IMR-90 (cell line): ENCODE measurements at regions not wholly inside any gene's neighbourhood (a gene's known extent, or its start where the extent isn't known, plus 50 kb on each side); places are given as distances from the start of the nearest gene placed in this dataset.

ENCODE experiments used
- ATAC-seq: fragments of 200-7000 bp; cut with Tn5 transposase; 2 replicates; pipeline ENCODE4 v1.9.1; 2020; ENCODE audit warnings: low read depth, mild to moderate bottlenecking, moderate library complexity
- BruUV-seq: library from RNA; stranded (reverse); fragments of 400-500 nt; replicated peaks from 2 replicates; lab custom pipeline; 2021; lab: Mats Ljungman, UMichigan
- CTCF ChIA-PET: fragments of 300-600 bp; formaldehyde crosslinking; extraction: SDS; loops from one replicate; lab custom pipeline; 2021; ENCODE audit warnings: antibody characterized with exemption; lab: Yijun Ruan, JAX
- POLR2A ChIA-PET: fragments of 300-600 bp; sonication (Branson Sonifier 250); formaldehyde crosslinking; loops from one replicate; lab custom pipeline; 2022; ENCODE audit warnings: antibody characterized with exemption; ENCODE audit not compliant: unreplicated experiment; lab: Charles Lee
- DNase-seq: peaks from one replicate; pipeline ENCODE4 v3.0.0; 2013
- H2AFZ ChIP-seq: replicated peaks from 2 replicates; pipeline ENCODE3; 2013; ENCODE audit warnings: low read length, mild to moderate bottlenecking; ENCODE audit not compliant: poor library complexity
- H2AK5ac ChIP-seq: 2 replicates; pipeline ENCODE4 v1.6.1; 2013; ENCODE audit warnings: low read depth, low read length, inconsistent platforms
- H2AK9ac ChIP-seq: replicated peaks from 2 replicates; pipeline ENCODE3; 2013; ENCODE audit warnings: mild to moderate bottlenecking, low read depth, low read length, moderate library complexity; ENCODE audit not compliant: poor library complexity
- H2BK120ac ChIP-seq: 2 replicates; pipeline ENCODE4 v1.6.1; 2013; ENCODE audit warnings: low read depth, low read length, inconsistent platforms
- H2BK15ac ChIP-seq: 3 replicates; pipeline ENCODE4 v1.6.1; 2013; ENCODE audit warnings: low read depth, low read length, inconsistent platforms
- H2BK20ac ChIP-seq: 2 replicates; pipeline ENCODE4 v1.6.1; 2013; ENCODE audit warnings: low read depth, mild to moderate bottlenecking, inconsistent platforms, low read length, moderate library complexity
- H2BK5ac ChIP-seq: 2 replicates; pipeline ENCODE4 v1.6.1; 2013; ENCODE audit warnings: mild to moderate bottlenecking, low read depth, low read length, inconsistent platforms; ENCODE audit not compliant: poor library complexity, severe bottlenecking
- H3K14ac ChIP-seq: replicated peaks from 2 replicates; pipeline ENCODE4 v1.6.1; 2013; ENCODE audit warnings: low read depth, low read length, inconsistent platforms
- H3K18ac ChIP-seq: 2 replicates; pipeline ENCODE4 v1.6.1; 2013; ENCODE audit warnings: low read depth, low read length, control low read depth
- H3K23ac ChIP-seq: 2 replicates; pipeline ENCODE4 v1.6.1; 2013; ENCODE audit warnings: low read depth, low read length, inconsistent platforms
- H3K27ac ChIP-seq: 2 replicates; pipeline ENCODE4 v1.5.1; 2013; ENCODE audit warnings: mild to moderate bottlenecking, control low read depth, low read length; ENCODE audit not compliant: insufficient read depth
- H3K27me3 ChIP-seq: 2 replicates; pipeline ENCODE4 v1.6.1; 2013; ENCODE audit warnings: low read length; ENCODE audit not compliant: control insufficient read depth, insufficient read depth
- H3K36me3 ChIP-seq: 2 replicates; pipeline ENCODE4 v1.6.1; 2013; ENCODE audit warnings: low read length, mixed read lengths; ENCODE audit not compliant: control insufficient read depth, insufficient read depth
- H3K4ac ChIP-seq: 2 replicates; pipeline ENCODE4 v1.6.1; 2013; ENCODE audit warnings: low read depth, low read length, inconsistent platforms
- H3K4me1 ChIP-seq: 2 replicates; pipeline ENCODE4 v1.6.1; 2013; ENCODE audit warnings: low read length, mixed read lengths; ENCODE audit not compliant: control insufficient read depth, insufficient read depth
- H3K4me2 ChIP-seq: 2 replicates; pipeline ENCODE4 v1.6.1; 2013; ENCODE audit warnings: low read depth, mild to moderate bottlenecking, control low read depth, low read length, moderate library complexity
- H3K4me3 ChIP-seq: 2 replicates; pipeline ENCODE4 v1.5.1; 2013; ENCODE audit warnings: low read depth, mild to moderate bottlenecking, control low read depth, low read length, moderate library complexity; ENCODE audit not compliant: insufficient read depth
- H3K56ac ChIP-seq: 2 replicates; pipeline ENCODE4 v1.6.1; 2013; ENCODE audit warnings: low read length, inconsistent platforms; ENCODE audit not compliant: insufficient read depth; ENCODE audit errors: extremely low read depth
- H3K79me1 ChIP-seq, 2 experiments: 2 replicates each; pipeline ENCODE4 v1.6.1; 2013; ENCODE audit warnings: low read length in 2 of 2, inconsistent platforms in 1 of 2, low read depth in 1 of 2
- H3K9ac ChIP-seq: 2 replicates; pipeline ENCODE4 v1.6.1; 2013; ENCODE audit warnings: low read depth, low read length, control low read depth
- H3K9me1 ChIP-seq: 2 replicates; pipeline ENCODE4 v1.6.1; 2013; ENCODE audit warnings: low read length, inconsistent platforms; ENCODE audit not compliant: insufficient read depth
- H3K9me3 ChIP-seq: 2 replicates; pipeline ENCODE4 v1.6.1; 2013; ENCODE audit warnings: low read length; ENCODE audit not compliant: control insufficient read depth, insufficient read depth
- H4K20me1 ChIP-seq: 2 replicates; pipeline ENCODE4 v1.6.1; 2013; ENCODE audit warnings: low read length, inconsistent platforms; ENCODE audit not compliant: insufficient read depth
- H4K5ac ChIP-seq: 2 replicates; pipeline ENCODE4 v1.6.1; 2013; ENCODE audit warnings: mild to moderate bottlenecking, low read depth, low read length, control low read depth
- H4K8ac ChIP-seq, 2 experiments: 2 replicates each; pipeline ENCODE4 v1.6.1; 2013; ENCODE audit warnings: low read depth in 2 of 2, low read length in 2 of 2, control low read depth in 1 of 2, inconsistent platforms in 1 of 2
- H4K91ac ChIP-seq: 2 replicates; pipeline ENCODE4 v1.6.1; 2013; ENCODE audit warnings: low read depth, low read length, inconsistent platforms; ENCODE audit not compliant: insufficient read depth
- BHLHE40 ChIP-seq: fragments of 150-350 bp; IDR thresholded peaks from 2 replicates; pipeline ENCODE4 v1.6.1; 2016; ENCODE audit warnings: mild to moderate bottlenecking, low read depth, low read length
- CEBPB ChIP-seq: IDR thresholded peaks from 2 replicates; pipeline ENCODE4 v1.6.1; 2012; ENCODE audit warnings: low read depth, low read length, improper control_type of control experiment
- CHD1 ChIP-seq: IDR thresholded peaks from 2 replicates; pipeline ENCODE4 v1.6.1; 2012; ENCODE audit warnings: low read depth, low read length, improper control_type of control experiment
- ELK1 ChIP-seq: fragments of 150-350 bp; IDR thresholded peaks from 2 replicates; pipeline ENCODE4 v1.6.1; 2016; ENCODE audit warnings: low read depth, mild to moderate bottlenecking, low read length, moderate library complexity, borderline replicate concordance
- FOS ChIP-seq: fragments of 150-350 bp; IDR thresholded peaks from 2 replicates; pipeline ENCODE4 v1.6.1; 2016; ENCODE audit warnings: low read depth, low read length
- MAFK ChIP-seq: IDR thresholded peaks from 2 replicates; pipeline ENCODE4 v1.6.1; 2012; ENCODE audit warnings: low read depth, low read length, improper control_type of control experiment
- MAZ ChIP-seq: IDR thresholded peaks from 2 replicates; pipeline ENCODE4 v1.6.1; 2012; ENCODE audit warnings: low read depth, mild to moderate bottlenecking, low read length, improper control_type of control experiment, moderate library complexity, borderline replicate concordance
- MXI1 ChIP-seq: IDR thresholded peaks from 2 replicates; pipeline ENCODE4 v1.6.1; 2012; ENCODE audit warnings: low read depth, mild to moderate bottlenecking, low read length, moderate library complexity, borderline replicate concordance
- NFE2L2 ChIP-seq: fragments of 150-350 bp; IDR thresholded peaks from 2 replicates; pipeline ENCODE4 v1.6.1; 2016; ENCODE audit warnings: low read depth, mild to moderate bottlenecking, low read length
- POLR2A ChIP-seq: IDR thresholded peaks from 2 replicates; pipeline ENCODE4 v1.6.1; 2012; ENCODE audit warnings: mild to moderate bottlenecking, low read depth, low read length
- RAD21 ChIP-seq: IDR thresholded peaks from 2 replicates; pipeline ENCODE4 v1.6.1; 2012; ENCODE audit warnings: low read length, improper control_type of control experiment
- RCOR1 ChIP-seq: IDR thresholded peaks from 2 replicates; pipeline ENCODE4 v1.6.1; 2012; ENCODE audit warnings: mild to moderate bottlenecking, low read length, improper control_type of control experiment; ENCODE audit not compliant: insufficient replicate concordance
- SMC3 ChIP-seq: fragments of 150-350 bp; IDR thresholded peaks from 2 replicates; pipeline ENCODE4 v1.6.1; 2016; ENCODE audit warnings: low read depth, mild to moderate bottlenecking, antibody characterized with exemption, low read length, moderate library complexity
- USF2 ChIP-seq: fragments of 150-350 bp; IDR thresholded peaks from 2 replicates; pipeline ENCODE4 v1.6.1; 2017; ENCODE audit warnings: mild to moderate bottlenecking, antibody characterized with exemption, low read length, low read depth
- WGBS, 2 experiments: methylation state at CpG; one replicate each; pipeline versions ENCODE4 v1.1.5 to v1.1.7; 2013; ENCODE audit warnings: missing lambda C conversion rate in 2 of 2; ENCODE audit not compliant: insufficient read length in 1 of 2; ENCODE audit errors: extremely low coverage in 2 of 2; 5-methylcytosine and 5-hydroxymethylcytosine counted together
- dilution Hi-C: fragments of 300-500 bp; cut with HindIII; formaldehyde crosslinking; loops from one replicate; pipeline ENCODE4 v1.14.3; 2018; ENCODE audit warnings: low sequenced_read_pairs; ENCODE audit not compliant: unreplicated experiment
- in situ Hi-C: fragments of 300-500 bp; cut with MboI; formaldehyde crosslinking; loops from 3 replicates; pipeline ENCODE4 v1.14.3; 2019; ENCODE audit warnings: low sequenced_read_pairs, inconsistent platforms, mixed read lengths
- intact Hi-C: fragments of 100-400 bp; cut with micrococcal nuclease; formaldehyde crosslinking; loops from 2 replicates; pipeline ENCODE4 v1.10.0; 2022

- H3K4me1 ChIP-seq, result no peaks in the 10 kb centered on the region
- no peak overlapping the region for H2AK9ac ChIP-seq
- no peaks in the 10 kb centered on the region for H3K79me1 ChIP-seq
- H2AK5ac ChIP-seq, result no peak overlapping the region
- no peak overlapping the region for H3K18ac ChIP-seq
- no peak overlapping the region for H2BK120ac ChIP-seq
- no peak overlapping the region for H3K4me3 ChIP-seq
- no peak overlapping the region for H4K91ac ChIP-seq
- no peak overlapping the region for H3K27ac ChIP-seq
- in situ Hi-C loops, result no loop called here
- H3K9me3 ChIP-seq, result peaks cover 6% of the 10 kb centered on the region
- CTCF ChIA-PET, result no interaction called here
- WGBS, 2 experiments, result no CpG with 5 or more reads among the region's 4 CpGs
- no peaks in the 10 kb centered on the region for H4K20me1 ChIP-seq
- no peak overlapping the region for H2BK15ac ChIP-seq
- H3K4ac ChIP-seq, result no peak overlapping the region
- dilution Hi-C loops, result no loop called here
- H2BK20ac ChIP-seq, result no peak overlapping the region
- H3K23ac ChIP-seq, result no peak overlapping the region
- no peak overlapping the region for H3K9ac ChIP-seq
- intact Hi-C loops, result no loop called here
- H3K14ac ChIP-seq, result no peak overlapping the region
- ATAC-seq, result no peak
- no peak overlapping the region for H4K5ac ChIP-seq
- TF ChIP-seq ELK1 (no peak), CEBPB (no peak), RAD21 (no peak), POLR2A (no peak), FOS (no peak), USF2 (no peak), MAFK (no peak), MAZ (no peak), MXI1 (no peak), RCOR1 (no peak), SMC3 (no peak), CHD1 (no peak), NFE2L2 (no peak), BHLHE40 (no peak)
- DNase-seq, result no peak
- BruUV-seq, result no TSS peak
- H3K36me3 ChIP-seq, result no peaks in the 10 kb centered on the region
- H3K27me3 ChIP-seq, result no peaks in the 10 kb centered on the region
- no peaks in the 10 kb centered on the region for H3K9me1 ChIP-seq
- H2BK5ac ChIP-seq, result no peak overlapping the region
- no peak overlapping the region for H4K8ac ChIP-seq
- H2AFZ ChIP-seq, result no peak overlapping the region
- no peak overlapping the region for H3K56ac ChIP-seq
- no peak overlapping the region for H3K4me2 ChIP-seq
- POLR2A ChIA-PET, result no interaction called here
Observed at GRCh38 chr12:125356111-125356510, 290.9 kb downstream of the AACS start.
